HCT116 (cell line): ENCODE measurements at regions not wholly inside any gene's neighbourhood (a gene's known extent, or its start where the extent isn't known, plus 50 kb on each side); places are given as distances from the start of the nearest gene placed in this dataset.

ENCODE experiments used
- ATAC-seq: fragments of 200-7000 bp; cut with Tn5 transposase; 2 replicates; pipeline ENCODE4 v1.9.1; 2020; ENCODE audit warnings: mild to moderate bottlenecking, moderate library complexity
- BruUV-seq: library from RNA; stranded (reverse); fragments of 400-500 nt; replicated peaks from 2 replicates; lab custom pipeline; 2021; lab: Mats Ljungman, UMichigan
- CTCF ChIA-PET: fragments of 300-600 bp; sonication (Branson Sonifier 250); formaldehyde crosslinking; loops from one replicate; lab custom pipeline; 2021; ENCODE audit warnings: antibody characterized with exemption; lab: Charles Lee
- POLR2A ChIA-PET: fragments of 300-600, 350-600 bp; sonication (Branson Sonifier 250); formaldehyde crosslinking; loops from one replicate; lab custom pipeline; 2021; ENCODE audit warnings: antibody characterized with exemption; lab: Charles Lee
- RAD21 ChIA-PET, 2 experiments: fragments of 300-600 bp; sonication (Branson Sonifier 250); formaldehyde crosslinking; loops; one replicate each; lab custom pipeline; 2023; ENCODE audit warnings: low total read pairs in 2 of 2; ENCODE audit not compliant: uncharacterized antibody in 2 of 2, unreplicated experiment in 2 of 2, low non-redundant PET in 1 of 2; lab: Charles Lee
- DNase-seq: peaks from one replicate; pipeline ENCODE4 v3.0.0-alpha.2; 2010; ENCODE audit warnings: low read depth, low spot score
- H2AFZ ChIP-seq: fragments of 200-600 bp; shearing (Covaris generic), sonication (generic); 2 replicates; pipeline ENCODE4 v1.6.1; 2017; ENCODE audit warnings: low read depth, mixed run types, mixed read lengths, antibody characterized with exemption, low read length; ENCODE audit not compliant: poor library complexity, severe bottlenecking
- H3K27ac ChIP-seq: 2 replicates; pipeline ENCODE4 v1.5.1; 2012; ENCODE audit warnings: low read depth, low read length
- H3K27me3 ChIP-seq: fragments of 200-600 bp; sonication (generic); 2 replicates; pipeline ENCODE4 v1.6.1; 2016; ENCODE audit warnings: mixed run types, low read length, mixed read lengths; ENCODE audit not compliant: insufficient read depth
- H3K36me3 ChIP-seq, 2 experiments: fragments of 200-500 bp in 1 of 2; fragments of 200-600 bp in 1 of 2; sonication (Bioruptor generic) in 1 of 2; sonication (generic) in 1 of 2; 2 replicates each; pipeline versions ENCODE4 v1.5.1 to v1.6.1; 2014 to 2016; ENCODE audit warnings: low read length in 2 of 2, inconsistent platforms in 1 of 2, mixed read lengths in 1 of 2, mixed run types in 1 of 2; ENCODE audit not compliant: insufficient read depth in 2 of 2, control insufficient read depth in 1 of 2
- H3K4me1 ChIP-seq, 2 experiments: fragments of 200-600 bp in 1 of 2; sonication (generic) in 1 of 2; 2 replicates each; pipeline versions ENCODE4 v1.5.1 to v1.6.1; 2012 to 2017; ENCODE audit warnings: low read length in 2 of 2, inconsistent platforms in 1 of 2, mild to moderate bottlenecking in 1 of 2, mixed read lengths in 1 of 2, mixed run types in 1 of 2, moderate library complexity in 1 of 2; ENCODE audit not compliant: insufficient read depth in 2 of 2, control insufficient read depth in 1 of 2
- H3K4me2 ChIP-seq: fragments of 200-600 bp; sonication (generic); 2 replicates; pipeline ENCODE4 v1.6.1; 2017; ENCODE audit warnings: mixed run types, low read length, mixed read lengths
- H3K4me3 ChIP-seq, 2 experiments: fragments of 200-600 bp in 1 of 2; sonication (generic) in 1 of 2; replicated peaks in 1 of 2; 2 replicates each; pipeline ENCODE4 v1.5.1; 2011 to 2016; ENCODE audit warnings: low read length in 2 of 2, control low read depth in 1 of 2, low read depth in 1 of 2, mild to moderate bottlenecking in 1 of 2, mixed read lengths in 1 of 2, mixed run types in 1 of 2
- H3K79me2 ChIP-seq: fragments of 200-600 bp; sonication (generic); 2 replicates; pipeline ENCODE4 v1.6.1; 2017; ENCODE audit warnings: mild to moderate bottlenecking, mixed run types, low read length, moderate library complexity, mixed read lengths; ENCODE audit not compliant: insufficient read depth
- H3K9ac ChIP-seq: fragments of 200-600 bp; sonication (generic); 2 replicates; pipeline ENCODE4 v1.6.1; 2016; ENCODE audit warnings: low read length, mixed read lengths
- H3K9me2 ChIP-seq: fragments of 200-600 bp; sonication (generic), shearing (Covaris generic); 2 replicates; pipeline ENCODE4 v1.6.1; 2017; ENCODE audit warnings: mixed run types, mild to moderate bottlenecking, moderate library complexity; ENCODE audit not compliant: insufficient read depth
- H3K9me3 ChIP-seq, 2 experiments: fragments of 200-500 bp in 1 of 2; fragments of 200-600 bp in 1 of 2; sonication (Bioruptor generic) in 1 of 2; sonication (generic) in 1 of 2; 2 replicates each; pipeline ENCODE4 v1.6.1; 2014 to 2017; ENCODE audit warnings: low read length in 2 of 2, mixed read lengths in 2 of 2, inconsistent platforms in 1 of 2, low read depth in 1 of 2, mild to moderate bottlenecking in 1 of 2, mixed run types in 1 of 2, moderate library complexity in 1 of 2; ENCODE audit not compliant: control insufficient read depth in 1 of 2, insufficient read depth in 1 of 2
- H4K20me1 ChIP-seq: fragments of 200-600 bp; sonication (generic), shearing (Covaris generic); 2 replicates; pipeline ENCODE4 v1.6.1; 2017; ENCODE audit warnings: mixed run types, mild to moderate bottlenecking, moderate library complexity; ENCODE audit not compliant: insufficient read depth
- CBX3 ChIP-seq: IDR thresholded peaks from 2 replicates; pipeline ENCODE4 v1.6.1; 2012; ENCODE audit warnings: low read depth
- EGR1 ChIP-seq: IDR thresholded peaks from 2 replicates; pipeline ENCODE4 v1.6.1; 2012; ENCODE audit warnings: low read depth
- ELF1 ChIP-seq: IDR thresholded peaks from 2 replicates; pipeline ENCODE4 v1.6.1; 2012; ENCODE audit warnings: low read depth, borderline replicate concordance
- EZH2 ChIP-seq: fragments of 200-600 bp; sonication (generic); IDR thresholded peaks from 2 replicates; pipeline ENCODE4 v1.6.1; 2017; ENCODE audit warnings: antibody characterized with exemption, mixed run types
- EZH2phosphoT487 ChIP-seq: fragments of 200-600 bp; IDR thresholded peaks from 2 replicates; pipeline ENCODE4 v1.6.1; 2018; ENCODE audit warnings: antibody characterized with exemption, borderline replicate concordance
- FOSL1 ChIP-seq: IDR thresholded peaks from 2 replicates; pipeline ENCODE4 v1.6.1; 2012; ENCODE audit warnings: low read depth
- JUND ChIP-seq: IDR thresholded peaks from 2 replicates; pipeline ENCODE4 v1.6.1; 2012
- POLR2A ChIP-seq: IDR thresholded peaks from 2 replicates; pipeline ENCODE4 v1.7.0; 2011; ENCODE audit warnings: borderline replicate concordance; ENCODE audit not compliant: insufficient read depth, insufficient read length; ENCODE audit errors: extremely low read depth
- POLR2AphosphoS5 ChIP-seq: IDR thresholded peaks from 2 replicates; pipeline ENCODE4 v1.6.1; 2011; ENCODE audit warnings: mild to moderate bottlenecking, low read depth, low read length, moderate library complexity
- RAD21 ChIP-seq: IDR thresholded peaks from 2 replicates; pipeline ENCODE4 v1.6.1; 2012; ENCODE audit warnings: low read depth, mild to moderate bottlenecking
- SIN3A ChIP-seq: IDR thresholded peaks from 2 replicates; pipeline ENCODE4 v1.6.1; 2012; ENCODE audit warnings: low read depth
- SP1 ChIP-seq: IDR thresholded peaks from 2 replicates; pipeline ENCODE4 v1.6.1; 2012; ENCODE audit warnings: low read depth
- SRF ChIP-seq: IDR thresholded peaks from 2 replicates; pipeline ENCODE4 v1.6.1; 2012; ENCODE audit warnings: low read depth
- YY1 ChIP-seq: IDR thresholded peaks from 2 replicates; pipeline ENCODE4 v1.6.1; 2011; ENCODE audit warnings: low read length, low read depth, moderate library complexity, mild to moderate bottlenecking; ENCODE audit not compliant: insufficient replicate concordance; ENCODE audit errors: extremely low read depth
- ZFX ChIP-seq: fragments of 450-650 bp; IDR thresholded peaks from 2 replicates; pipeline ENCODE4 v1.6.1; 2017
- ZNF274 ChIP-seq: fragments of 200-500 bp; sonication (Bioruptor generic); IDR thresholded peaks from 2 replicates; pipeline ENCODE4 v1.6.1; 2014; ENCODE audit warnings: mild to moderate bottlenecking, low read depth, low read length, inconsistent platforms
- intact Hi-C: fragments of 100-400 bp; cut with micrococcal nuclease; formaldehyde crosslinking; loops from 2 replicates; pipeline ENCODE4 v1.10.0; 2022
- TF ChIP-seq, protein P1 (sequence below): IDR thresholded peaks from 2 replicates; pipeline ENCODE4 v1.6.1; 2012
- TF ChIP-seq, protein P2 (sequence below): IDR thresholded peaks from 2 replicates; pipeline ENCODE4 v1.6.1; 2012
- TF ChIP-seq, protein P3 (sequence below): IDR thresholded peaks from 2 replicates; pipeline ENCODE4 v1.6.1; 2012; ENCODE audit warnings: low read depth

DNA sequence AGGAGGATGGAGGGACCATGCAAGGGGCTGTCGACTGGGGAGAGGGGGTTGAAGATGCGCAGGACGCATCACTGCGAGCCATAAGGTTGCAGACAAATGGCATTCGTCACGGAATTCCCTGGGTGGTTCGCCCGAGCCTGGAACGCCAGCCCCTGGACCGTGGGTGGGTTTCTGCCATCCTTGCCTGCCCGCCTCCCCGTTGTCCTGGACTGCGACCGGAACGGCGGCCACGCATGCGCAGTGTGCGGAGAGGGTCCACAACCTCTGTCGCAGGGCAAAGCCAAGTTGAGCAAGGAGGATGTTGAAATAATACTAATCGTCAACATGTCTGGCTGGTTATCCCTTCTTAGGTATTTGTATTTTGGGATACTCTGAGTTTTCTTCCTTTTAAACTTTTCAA is 932.2 kb downstream of the NLGN4Y start:
- ChIA-PET CTCF (no interaction called here), RAD21 (no interaction called here), POLR2A (no interaction called here)
- no peaks in the 10 kb centered on the region for H4K20me1 ChIP-seq
- no peak overlapping the region for H3K4me2 ChIP-seq
- no peaks in the 10 kb centered on the region for H3K4me1 ChIP-seq
- BruUV-seq = no TSS peak
- H3K4me3 ChIP-seq = no peak overlapping the region
- no peaks in the 10 kb centered on the region for H3K9me2 ChIP-seq
- no peaks in the 10 kb centered on the region for H3K27me3 ChIP-seq
- no peak overlapping the region for H3K27ac ChIP-seq
- ATAC-seq (no peak), DNase-seq (no peak)
- TF ChIP-seq JUND = no peak
- no peak for TF ChIP-seq ZFX
- no peak for TF ChIP-seq FOSL1
- TF ChIP-seq EGR1 = no peak
- TF ChIP-seq, protein P1, sequence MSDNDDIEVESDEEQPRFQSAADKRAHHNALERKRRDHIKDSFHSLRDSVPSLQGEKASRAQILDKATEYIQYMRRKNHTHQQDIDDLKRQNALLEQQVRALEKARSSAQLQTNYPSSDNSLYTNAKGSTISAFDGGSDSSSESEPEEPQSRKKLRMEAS = no peak
- no peak for TF ChIP-seq EZH2phosphoT487
- no peak for TF ChIP-seq RAD21
- TF ChIP-seq ZNF274 = no peak
- no peak for TF ChIP-seq YY1
- no peak for TF ChIP-seq CBX3
- TF ChIP-seq EZH2 = no peak
- TF ChIP-seq, protein P2, sequence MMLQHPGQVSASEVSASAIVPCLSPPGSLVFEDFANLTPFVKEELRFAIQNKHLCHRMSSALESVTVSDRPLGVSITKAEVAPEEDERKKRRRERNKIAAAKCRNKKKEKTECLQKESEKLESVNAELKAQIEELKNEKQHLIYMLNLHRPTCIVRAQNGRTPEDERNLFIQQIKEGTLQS = no peak
- no peak for TF ChIP-seq POLR2A
- TF ChIP-seq POLR2AphosphoS5 = no peak
- no peak for TF ChIP-seq SIN3A
- TF ChIP-seq, protein P3, sequence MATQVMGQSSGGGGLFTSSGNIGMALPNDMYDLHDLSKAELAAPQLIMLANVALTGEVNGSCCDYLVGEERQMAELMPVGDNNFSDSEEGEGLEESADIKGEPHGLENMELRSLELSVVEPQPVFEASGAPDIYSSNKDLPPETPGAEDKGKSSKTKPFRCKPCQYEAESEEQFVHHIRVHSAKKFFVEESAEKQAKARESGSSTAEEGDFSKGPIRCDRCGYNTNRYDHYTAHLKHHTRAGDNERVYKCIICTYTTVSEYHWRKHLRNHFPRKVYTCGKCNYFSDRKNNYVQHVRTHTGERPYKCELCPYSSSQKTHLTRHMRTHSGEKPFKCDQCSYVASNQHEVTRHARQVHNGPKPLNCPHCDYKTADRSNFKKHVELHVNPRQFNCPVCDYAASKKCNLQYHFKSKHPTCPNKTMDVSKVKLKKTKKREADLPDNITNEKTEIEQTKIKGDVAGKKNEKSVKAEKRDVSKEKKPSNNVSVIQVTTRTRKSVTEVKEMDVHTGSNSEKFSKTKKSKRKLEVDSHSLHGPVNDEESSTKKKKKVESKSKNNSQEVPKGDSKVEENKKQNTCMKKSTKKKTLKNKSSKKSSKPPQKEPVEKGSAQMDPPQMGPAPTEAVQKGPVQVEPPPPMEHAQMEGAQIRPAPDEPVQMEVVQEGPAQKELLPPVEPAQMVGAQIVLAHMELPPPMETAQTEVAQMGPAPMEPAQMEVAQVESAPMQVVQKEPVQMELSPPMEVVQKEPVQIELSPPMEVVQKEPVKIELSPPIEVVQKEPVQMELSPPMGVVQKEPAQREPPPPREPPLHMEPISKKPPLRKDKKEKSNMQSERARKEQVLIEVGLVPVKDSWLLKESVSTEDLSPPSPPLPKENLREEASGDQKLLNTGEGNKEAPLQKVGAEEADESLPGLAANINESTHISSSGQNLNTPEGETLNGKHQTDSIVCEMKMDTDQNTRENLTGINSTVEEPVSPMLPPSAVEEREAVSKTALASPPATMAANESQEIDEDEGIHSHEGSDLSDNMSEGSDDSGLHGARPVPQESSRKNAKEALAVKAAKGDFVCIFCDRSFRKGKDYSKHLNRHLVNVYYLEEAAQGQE = no peak
- no peak for TF ChIP-seq SP1
- no peak for TF ChIP-seq SRF
- no peak for TF ChIP-seq ELF1
- H3K9ac ChIP-seq = no peak overlapping the region
- H3K36me3 ChIP-seq = no peaks in the 10 kb centered on the region
- H3K9me3 ChIP-seq = no peaks in the 10 kb centered on the region
- intact Hi-C loops = no loop called here
- no peak overlapping the region for H2AFZ ChIP-seq
- H3K79me2 ChIP-seq = no peaks in the 10 kb centered on the region
